HCT116 (cell line): ENCODE measurements at regions not wholly inside any gene's neighbourhood (a gene's known extent, or its start where the extent isn't known, plus 50 kb on each side); places are given as distances from the start of the nearest gene placed in this dataset.

ENCODE experiments used
- ATAC-seq: fragments of 200-7000 bp; cut with Tn5 transposase; 2 replicates; pipeline ENCODE4 v1.9.1; 2020; ENCODE audit warnings: mild to moderate bottlenecking, moderate library complexity
- BruUV-seq: library from RNA; stranded (reverse); fragments of 400-500 nt; replicated peaks from 2 replicates; lab custom pipeline; 2021; lab: Mats Ljungman, UMichigan
- CTCF ChIA-PET: fragments of 300-600 bp; sonication (Branson Sonifier 250); formaldehyde crosslinking; loops from one replicate; lab custom pipeline; 2021; ENCODE audit warnings: antibody characterized with exemption; lab: Charles Lee
- POLR2A ChIA-PET: fragments of 300-600, 350-600 bp; sonication (Branson Sonifier 250); formaldehyde crosslinking; loops from one replicate; lab custom pipeline; 2021; ENCODE audit warnings: antibody characterized with exemption; lab: Charles Lee
- RAD21 ChIA-PET, 2 experiments: fragments of 300-600 bp; sonication (Branson Sonifier 250); formaldehyde crosslinking; loops; one replicate each; lab custom pipeline; 2023; ENCODE audit warnings: low total read pairs in 2 of 2; ENCODE audit not compliant: uncharacterized antibody in 2 of 2, unreplicated experiment in 2 of 2, low non-redundant PET in 1 of 2; lab: Charles Lee
- DNase-seq: peaks from one replicate; pipeline ENCODE4 v3.0.0-alpha.2; 2010; ENCODE audit warnings: low read depth, low spot score
- H2AFZ ChIP-seq: fragments of 200-600 bp; shearing (Covaris generic), sonication (generic); 2 replicates; pipeline ENCODE4 v1.6.1; 2017; ENCODE audit warnings: low read depth, mixed run types, mixed read lengths, antibody characterized with exemption, low read length; ENCODE audit not compliant: poor library complexity, severe bottlenecking
- H3K27ac ChIP-seq: 2 replicates; pipeline ENCODE4 v1.5.1; 2012; ENCODE audit warnings: low read depth, low read length
- H3K27me3 ChIP-seq: fragments of 200-600 bp; sonication (generic); 2 replicates; pipeline ENCODE4 v1.6.1; 2016; ENCODE audit warnings: mixed run types, low read length, mixed read lengths; ENCODE audit not compliant: insufficient read depth
- H3K36me3 ChIP-seq, 2 experiments: fragments of 200-500 bp in 1 of 2; fragments of 200-600 bp in 1 of 2; sonication (Bioruptor generic) in 1 of 2; sonication (generic) in 1 of 2; 2 replicates each; pipeline versions ENCODE4 v1.5.1 to v1.6.1; 2014 to 2016; ENCODE audit warnings: low read length in 2 of 2, inconsistent platforms in 1 of 2, mixed read lengths in 1 of 2, mixed run types in 1 of 2; ENCODE audit not compliant: insufficient read depth in 2 of 2, control insufficient read depth in 1 of 2
- H3K4me1 ChIP-seq, 2 experiments: fragments of 200-600 bp in 1 of 2; sonication (generic) in 1 of 2; 2 replicates each; pipeline versions ENCODE4 v1.5.1 to v1.6.1; 2012 to 2017; ENCODE audit warnings: low read length in 2 of 2, inconsistent platforms in 1 of 2, mild to moderate bottlenecking in 1 of 2, mixed read lengths in 1 of 2, mixed run types in 1 of 2, moderate library complexity in 1 of 2; ENCODE audit not compliant: insufficient read depth in 2 of 2, control insufficient read depth in 1 of 2
- H3K4me2 ChIP-seq: fragments of 200-600 bp; sonication (generic); 2 replicates; pipeline ENCODE4 v1.6.1; 2017; ENCODE audit warnings: mixed run types, low read length, mixed read lengths
- H3K4me3 ChIP-seq, 2 experiments: fragments of 200-600 bp in 1 of 2; sonication (generic) in 1 of 2; replicated peaks in 1 of 2; 2 replicates each; pipeline ENCODE4 v1.5.1; 2011 to 2016; ENCODE audit warnings: low read length in 2 of 2, control low read depth in 1 of 2, low read depth in 1 of 2, mild to moderate bottlenecking in 1 of 2, mixed read lengths in 1 of 2, mixed run types in 1 of 2
- H3K79me2 ChIP-seq: fragments of 200-600 bp; sonication (generic); 2 replicates; pipeline ENCODE4 v1.6.1; 2017; ENCODE audit warnings: mild to moderate bottlenecking, mixed run types, low read length, moderate library complexity, mixed read lengths; ENCODE audit not compliant: insufficient read depth
- H3K9ac ChIP-seq: fragments of 200-600 bp; sonication (generic); 2 replicates; pipeline ENCODE4 v1.6.1; 2016; ENCODE audit warnings: low read length, mixed read lengths
- H3K9me2 ChIP-seq: fragments of 200-600 bp; sonication (generic), shearing (Covaris generic); 2 replicates; pipeline ENCODE4 v1.6.1; 2017; ENCODE audit warnings: mixed run types, mild to moderate bottlenecking, moderate library complexity; ENCODE audit not compliant: insufficient read depth
- H3K9me3 ChIP-seq, 2 experiments: fragments of 200-500 bp in 1 of 2; fragments of 200-600 bp in 1 of 2; sonication (Bioruptor generic) in 1 of 2; sonication (generic) in 1 of 2; 2 replicates each; pipeline ENCODE4 v1.6.1; 2014 to 2017; ENCODE audit warnings: low read length in 2 of 2, mixed read lengths in 2 of 2, inconsistent platforms in 1 of 2, low read depth in 1 of 2, mild to moderate bottlenecking in 1 of 2, mixed run types in 1 of 2, moderate library complexity in 1 of 2; ENCODE audit not compliant: control insufficient read depth in 1 of 2, insufficient read depth in 1 of 2
- H4K20me1 ChIP-seq: fragments of 200-600 bp; sonication (generic), shearing (Covaris generic); 2 replicates; pipeline ENCODE4 v1.6.1; 2017; ENCODE audit warnings: mixed run types, mild to moderate bottlenecking, moderate library complexity; ENCODE audit not compliant: insufficient read depth
- CEBPB ChIP-seq: IDR thresholded peaks from 2 replicates; pipeline ENCODE4 v1.6.1; 2012; ENCODE audit warnings: low read depth
- EGR1 ChIP-seq: IDR thresholded peaks from 2 replicates; pipeline ENCODE4 v1.6.1; 2012; ENCODE audit warnings: low read depth
- SIN3A ChIP-seq: IDR thresholded peaks from 2 replicates; pipeline ENCODE4 v1.6.1; 2012; ENCODE audit warnings: low read depth
- SRF ChIP-seq: IDR thresholded peaks from 2 replicates; pipeline ENCODE4 v1.6.1; 2012; ENCODE audit warnings: low read depth
- YY1 ChIP-seq: IDR thresholded peaks from 2 replicates; pipeline ENCODE4 v1.6.1; 2011; ENCODE audit warnings: low read length, low read depth, moderate library complexity, mild to moderate bottlenecking; ENCODE audit not compliant: insufficient replicate concordance; ENCODE audit errors: extremely low read depth
- ZBTB33 ChIP-seq: IDR thresholded peaks from 2 replicates; pipeline ENCODE4 v1.6.1; 2011; ENCODE audit warnings: mild to moderate bottlenecking, low read length, moderate library complexity; ENCODE audit not compliant: insufficient replicate concordance; ENCODE audit errors: extremely low read depth
- ZNF274 ChIP-seq: fragments of 200-500 bp; sonication (Bioruptor generic); IDR thresholded peaks from 2 replicates; pipeline ENCODE4 v1.6.1; 2014; ENCODE audit warnings: mild to moderate bottlenecking, low read depth, low read length, inconsistent platforms
- intact Hi-C: fragments of 100-400 bp; cut with micrococcal nuclease; formaldehyde crosslinking; loops from 2 replicates; pipeline ENCODE4 v1.10.0; 2022

- TF ChIP-seq ZNF274, result no peak
- no peak for TF ChIP-seq EGR1
- TF ChIP-seq SRF, result no peak
- TF ChIP-seq YY1, result no peak
- TF ChIP-seq, all 23 proteins: peak for 0
Observed at GRCh38 chr4:81626851-81627250, 155.1 kb upstream of the RASGEF1B start (continued).

GRCh38 chr4:81625422-81626417 lies 154.0 kb upstream of the RASGEF1B start:
- intact Hi-C loops, result no loop called here
- Histone ChIP-seq H4K20me1 (no peaks in the 10 kb centered on the region), H3K4me3 (no peak overlapping the region), H3K36me3 (no peaks in the 10 kb centered on the region), H3K27ac (no peak overlapping the region), H3K79me2 (no peaks in the 10 kb centered on the region), H3K4me2 (no peak overlapping the region), H3K9ac (no peak overlapping the region), H3K9me3 (no peaks in the 10 kb centered on the region), H3K4me1 (no peaks in the 10 kb centered on the region), H2AFZ (no peak overlapping the region), H3K9me2 (no peaks in the 10 kb centered on the region), H3K27me3 (peaks cover 5% of the 10 kb centered on the region; the same call in 1 of the 2 replicates)
- ChIA-PET RAD21 (no interaction called here), CTCF (interaction anchor here (0.7 kb wide), 1 partner anchor 1416 kb away, joined by 4 read pairs; no protein-coding TSS in a partner anchor), POLR2A (no interaction called here)
- no peak for ATAC-seq
- no peak for TF ChIP-seq CEBPB
- TF ChIP-seq SIN3A, result no peak
- TF ChIP-seq ZBTB33, result no peak
- no TSS peak for BruUV-seq
- no peak for DNase-seq
